ENCODE measurements at regions not wholly inside any gene's neighbourhood (a gene's known extent, or its start where the extent isn't known, plus 50 kb on each side); places are given as distances from the start of the nearest gene placed in this dataset.

- DNase-seq (no peak), ATAC-seq (ENCODE audit: poor library complexity) (no peak)
- Mint-ChIP-seq H3K36me3 (ENCODE audit: low read depth) (no peaks in the 10 kb centered on the region), H3K27ac (no peak overlapping the region), H3K4me3 (no peak overlapping the region), H3K9me3 (no peaks in the 10 kb centered on the region), H3K4me1 (ENCODE audit: low read depth) (no peaks in the 10 kb centered on the region), H3K27me3 (no peaks in the 10 kb centered on the region)
- ChIA-PET CTCF (no interaction called here), POLR2A (no interaction called here)
- Histone ChIP-seq H3K4me1 (ENCODE audit: insufficient read depth, low read length) (no peaks in the 10 kb centered on the region), H3K27ac (ENCODE audit: low read depth in 1 of 2, low read length in 2 of 2) (no peak overlapping the region), H3K9me3 (ENCODE audit: control insufficient read depth in 1 of 2, insufficient read depth in 1 of 2, low read length in 2 of 2) (no peaks in the 10 kb centered on the region), H3K27me3 (ENCODE audit: control insufficient read depth in 1 of 2, insufficient read depth in 2 of 2, low read length in 2 of 2) (no peaks in the 10 kb centered on the region), H3K4me3 (ENCODE audit: low read length) (no peak overlapping the region), H3K36me3 (ENCODE audit: insufficient read depth, low read length) (no peaks in the 10 kb centered on the region)
- no peak for TF ChIP-seq CTCF (IDR thresholded peaks at IDR 0.05)
- intact Hi-C loops (cut with DNase I, micrococcal nuclease): no loop called here
Measured at GRCh38 chr7:10557375-10557774, 416.3 kb upstream of the PHF14 start.

GRCh38 chr7:10560497-10560896 is 413.2 kb upstream of the PHF14 start:
- ATAC-seq (ENCODE audit: poor library complexity): no peak
- no peaks in the 10 kb centered on the region for H3K4me1 Mint-ChIP-seq (ENCODE audit: low read depth)
- no peaks in the 10 kb centered on the region for H3K27me3 Mint-ChIP-seq
- H3K4me1 ChIP-seq (ENCODE audit: insufficient read depth, low read length): no peaks in the 10 kb centered on the region
- H3K36me3 ChIP-seq (ENCODE audit: insufficient read depth, low read length): no peaks in the 10 kb centered on the region
- H3K9me3 ChIP-seq (ENCODE audit: control insufficient read depth in 1 of 2, insufficient read depth in 1 of 2, low read length in 2 of 2): no peaks in the 10 kb centered on the region
- H3K4me3 Mint-ChIP-seq: no peak overlapping the region
- intact Hi-C loops (cut with DNase I, micrococcal nuclease): no loop called here
- H3K36me3 Mint-ChIP-seq (ENCODE audit: low read depth): no peaks in the 10 kb centered on the region
- ChIA-PET CTCF (no interaction called here), POLR2A (no interaction called here)
- no peaks in the 10 kb centered on the region for H3K27me3 ChIP-seq (ENCODE audit: control insufficient read depth in 1 of 2, insufficient read depth in 2 of 2, low read length in 2 of 2)
- DNase-seq: no peak
- H3K4me3 ChIP-seq (ENCODE audit: low read length): no peak overlapping the region
- no peak overlapping the region for H3K27ac Mint-ChIP-seq
- H3K27ac ChIP-seq (ENCODE audit: low read depth in 1 of 2, low read length in 2 of 2): no peak overlapping the region
- peaks cover 2% of the 10 kb centered on the region for H3K9me3 Mint-ChIP-seq
- no peak for TF ChIP-seq CTCF (IDR thresholded peaks at IDR 0.05)

- ChIA-PET POLR2A (no interaction called here), CTCF (no interaction called here)
- Histone ChIP-seq H3K9me3 (ENCODE audit: control insufficient read depth in 1 of 2, insufficient read depth in 1 of 2, low read length in 2 of 2) (peaks cover 0 to 4% of the 10 kb centered on the region in 2 experiments), H3K36me3 (ENCODE audit: insufficient read depth, low read length) (no peaks in the 10 kb centered on the region), H3K4me3 (ENCODE audit: low read length) (no peak overlapping the region), H3K4me1 (ENCODE audit: insufficient read depth, low read length) (no peaks in the 10 kb centered on the region), H3K27me3 (ENCODE audit: control insufficient read depth in 1 of 2, insufficient read depth in 2 of 2, low read length in 2 of 2) (no peaks in the 10 kb centered on the region), H3K27ac (ENCODE audit: low read depth in 1 of 2, low read length in 2 of 2) (no peak overlapping the region)
- TF ChIP-seq CTCF (IDR thresholded peaks at IDR 0.05): no peak
- no peak for ATAC-seq (ENCODE audit: poor library complexity)
- Mint-ChIP-seq H3K27me3 (no peaks in the 10 kb centered on the region), H3K27ac (no peak overlapping the region), H3K36me3 (ENCODE audit: low read depth) (no peaks in the 10 kb centered on the region), H3K4me3 (no peak overlapping the region), H3K9me3 (peaks cover 5% of the 10 kb centered on the region), H3K4me1 (ENCODE audit: low read depth) (no peaks in the 10 kb centered on the region)
- DNase-seq: no peak
- intact Hi-C loops (cut with DNase I, micrococcal nuclease): no loop called here
Measured at GRCh38 chr7:10568891-10569290, 404.8 kb upstream of the PHF14 start.
